Activated CD8-positive, alpha-beta T cell treated with anti-CD3 and anti-CD28 coated beads, Interleukin-2, amount 10 ng/mL, durations not matched to agents 7 days and 5 days (primary cell): ENCODE measurements at regions not wholly inside any gene's neighbourhood (a gene's known extent, or its start where the extent isn't known, plus 50 kb on each side); places are given as distances from the start of the nearest gene placed in this dataset.

Experiments used
- ATAC-seq: fragments of 150-1000 bp; cut with Tn5 transposase; one replicate; pipeline ENCODE4 v1.10.0; 2021; ENCODE audit warnings: moderate library complexity
- CTCF ChIA-PET: fragments of 350-600 bp; sonication (Branson Sonifier 250); formaldehyde crosslinking; loops from one replicate; lab custom pipeline; 2021; ENCODE audit warnings: antibody characterized with exemption; lab: Charles Lee
- POLR2A ChIA-PET: fragments of 350-600 bp; sonication (Branson Sonifier 250); formaldehyde crosslinking; loops from one replicate; lab custom pipeline; 2021; ENCODE audit warnings: antibody characterized with exemption; lab: Charles Lee
- DNase-seq: peaks from one replicate; pipeline ENCODE4 v3.0.0-alpha.2; 2020
- H3K27ac Mint-ChIP-seq: one replicate; pipeline ENCODE4 v1.8.0; 2021; ENCODE audit warnings: mild to moderate bottlenecking, mixed read lengths
- H3K27me3 Mint-ChIP-seq: one replicate; pipeline ENCODE4 v1.8.0; 2021; ENCODE audit warnings: low read depth, mixed read lengths
- H3K36me3 Mint-ChIP-seq: one replicate; pipeline ENCODE4 v1.8.0; 2021; ENCODE audit warnings: low read depth, mixed read lengths
- H3K4me1 Mint-ChIP-seq: one replicate; pipeline ENCODE4 v1.8.0; 2021; ENCODE audit warnings: low read depth, mixed read lengths
- H3K4me3 Mint-ChIP-seq: one replicate; pipeline ENCODE4 v1.8.0; 2021; ENCODE audit warnings: mild to moderate bottlenecking, mixed read lengths
- H3K9me3 Mint-ChIP-seq: one replicate; pipeline ENCODE4 v1.8.0; 2022; ENCODE audit warnings: mixed read lengths; ENCODE audit not compliant: insufficient read depth

DNA sequence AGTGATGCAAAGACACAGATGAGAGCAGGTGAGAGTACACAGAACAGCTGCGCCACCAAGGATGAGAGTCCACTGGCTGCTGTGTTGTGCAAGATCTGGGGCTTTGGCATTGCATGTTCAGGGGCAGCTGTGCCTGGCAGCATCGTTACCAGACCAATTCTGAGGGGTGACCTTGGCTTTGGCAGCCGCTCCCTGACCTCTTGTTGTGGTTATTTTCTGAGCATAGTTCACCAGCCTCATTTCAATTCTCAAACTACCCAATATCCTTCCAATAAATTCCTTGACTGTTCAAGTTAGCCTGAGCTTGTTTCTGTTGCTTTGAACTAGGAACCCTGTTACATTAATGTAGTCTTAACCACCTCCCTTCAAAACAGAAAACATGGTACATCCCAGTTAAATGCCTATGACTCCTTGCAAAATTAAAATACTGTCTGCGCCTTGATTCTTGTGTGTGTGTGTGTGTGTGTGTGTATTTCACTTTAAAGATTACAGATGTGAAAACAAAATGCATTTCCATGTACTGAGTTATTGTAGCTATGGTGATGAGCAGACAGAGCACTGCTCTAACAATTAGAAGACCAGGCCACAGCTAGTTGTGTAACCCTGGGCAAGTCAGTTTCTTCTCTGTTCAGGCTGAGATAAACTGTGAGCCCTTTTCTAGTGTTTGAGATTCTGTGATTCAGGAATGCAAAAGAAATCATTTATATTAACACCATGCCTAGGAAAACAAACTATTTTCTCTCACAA lies 106.3 kb upstream of the GUCA2B start:
- no peak overlapping the region for H3K27ac Mint-ChIP-seq
- no peak overlapping the region for H3K4me3 Mint-ChIP-seq
- ChIA-PET POLR2A (interaction anchor here (0.7 kb wide), 1 partner anchor 88 kb away, joined by 5 read pairs; no protein-coding TSS in a partner anchor), CTCF (no interaction called here)
- no peaks in the 10 kb centered on the region for H3K36me3 Mint-ChIP-seq
- no peaks in the 10 kb centered on the region for H3K9me3 Mint-ChIP-seq
- DNase-seq, result no peak
- H3K27me3 Mint-ChIP-seq, result peaks cover 26% of the 10 kb centered on the region
- no peak for ATAC-seq
- no peaks in the 10 kb centered on the region for H3K4me1 Mint-ChIP-seq

DNA sequence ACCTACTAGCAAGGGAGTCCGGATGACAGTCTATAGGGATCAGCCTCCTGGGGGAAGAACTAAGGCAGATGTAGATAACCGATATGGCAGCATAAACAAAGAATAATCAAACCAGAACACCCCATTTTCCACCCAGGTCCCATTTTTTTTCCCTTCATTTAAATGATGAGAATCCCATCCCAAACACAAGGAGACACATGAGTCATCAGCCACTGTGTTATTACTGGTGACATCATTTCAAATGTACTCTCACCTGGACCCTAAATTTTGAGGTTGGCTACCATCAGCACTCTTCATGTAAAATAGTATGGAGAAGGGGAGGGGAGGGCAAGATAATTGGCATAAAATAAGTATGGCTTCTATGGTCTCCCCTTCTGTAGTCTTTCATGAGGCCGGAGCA lies 108.9 kb upstream of the GUCA2B start:
- ChIA-PET CTCF (no interaction called here), POLR2A (no interaction called here)
- Mint-ChIP-seq H3K36me3 (no peaks in the 10 kb centered on the region), H3K9me3 (no peaks in the 10 kb centered on the region), H3K27ac (no peak overlapping the region), H3K4me1 (no peaks in the 10 kb centered on the region), H3K4me3 (no peak overlapping the region), H3K27me3 (peaks cover 15% of the 10 kb centered on the region)
- ATAC-seq, result no peak
- no peak for DNase-seq

DNA sequence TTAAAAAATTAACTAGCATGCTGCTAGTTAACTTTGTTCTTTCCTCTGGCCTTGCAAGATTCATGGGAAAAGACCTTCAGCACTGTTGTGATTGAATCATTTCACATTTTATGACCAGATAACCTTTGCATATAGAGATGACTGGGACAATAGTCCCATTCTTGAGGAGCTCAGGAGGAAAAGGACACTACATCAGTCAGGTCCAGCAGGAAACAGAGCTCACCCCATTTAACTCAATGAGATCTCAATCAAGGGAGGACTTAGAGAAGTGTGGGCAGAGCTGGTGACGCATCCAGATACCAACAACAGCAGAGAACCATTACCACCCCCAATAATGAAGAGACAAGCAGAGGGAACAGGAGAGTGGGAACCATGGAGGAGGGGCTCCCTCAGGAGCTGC lies 109.4 kb upstream of the GUCA2B start:
- H3K36me3 Mint-ChIP-seq, result no peaks in the 10 kb centered on the region

DNA sequence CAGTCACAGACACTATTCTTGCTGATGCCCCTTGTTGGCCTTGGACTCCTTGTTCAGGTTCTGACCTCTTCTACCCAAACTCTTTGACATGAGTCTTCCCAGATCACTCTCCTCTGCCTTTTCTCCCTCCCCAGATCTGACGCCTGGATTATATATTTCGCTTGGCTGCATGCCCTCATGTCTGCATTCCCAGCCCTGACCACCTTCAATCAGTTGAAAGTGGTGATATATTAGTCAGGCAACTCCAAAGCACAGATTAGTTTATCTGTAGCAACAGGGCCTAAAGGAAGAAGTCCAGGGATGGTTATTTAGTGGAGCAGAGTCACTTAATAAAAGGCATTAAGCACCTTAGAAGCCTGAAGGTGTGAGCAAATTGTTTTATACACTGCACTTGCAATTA lies 110.0 kb upstream of the GUCA2B start:
- Mint-ChIP-seq H3K9me3 (no peaks in the 10 kb centered on the region), H3K36me3 (no peaks in the 10 kb centered on the region), H3K27ac (no peak overlapping the region), H3K27me3 (peaks cover 9% of the 10 kb centered on the region), H3K4me1 (no peaks in the 10 kb centered on the region), H3K4me3 (no peak overlapping the region)
- POLR2A ChIA-PET, result no interaction called here
- ATAC-seq (no peak), DNase-seq (no peak)
- CTCF ChIA-PET, result no interaction called here

More for the DNA sequence above, 109.4 kb upstream of the GUCA2B start:
- no peak for ATAC-seq
- ChIA-PET CTCF (no interaction called here), POLR2A (no interaction called here)
- Mint-ChIP-seq H3K9me3 (no peaks in the 10 kb centered on the region), H3K4me3 (no peak overlapping the region), H3K27ac (no peak overlapping the region), H3K27me3 (peaks cover 11% of the 10 kb centered on the region), H3K4me1 (no peaks in the 10 kb centered on the region)
- DNase-seq, result no peak

DNA sequence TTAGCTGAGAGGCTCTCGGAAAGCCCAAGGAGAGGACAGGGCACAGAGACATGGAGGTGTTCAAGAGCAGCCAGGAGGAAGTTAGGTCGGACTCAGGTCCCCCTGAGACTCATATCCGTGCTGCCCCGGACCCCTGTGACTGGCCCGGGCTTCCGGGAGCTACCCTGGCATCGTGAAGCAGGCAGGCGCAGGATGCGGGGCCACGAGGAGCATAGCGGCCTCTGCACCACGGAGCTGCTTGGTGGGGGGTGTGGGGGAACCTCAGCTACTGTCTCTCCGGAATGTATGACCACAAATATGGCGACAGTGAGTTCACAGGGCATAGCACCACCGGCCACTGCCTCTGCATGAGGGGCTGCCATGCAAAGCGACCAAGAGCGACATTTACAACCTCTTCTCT lies 112.2 kb upstream of the GUCA2B start:
- Mint-ChIP-seq H3K4me3 (no peak overlapping the region), H3K9me3 (no peaks in the 10 kb centered on the region), H3K4me1 (peaks cover 2% of the 10 kb centered on the region), H3K27ac (no peak overlapping the region), H3K36me3 (no peaks in the 10 kb centered on the region), H3K27me3 (peaks cover 5% of the 10 kb centered on the region)
- POLR2A ChIA-PET, result no interaction called here
- DNase-seq (no peak), ATAC-seq (no peak)
- CTCF ChIA-PET, result no interaction called here

DNA sequence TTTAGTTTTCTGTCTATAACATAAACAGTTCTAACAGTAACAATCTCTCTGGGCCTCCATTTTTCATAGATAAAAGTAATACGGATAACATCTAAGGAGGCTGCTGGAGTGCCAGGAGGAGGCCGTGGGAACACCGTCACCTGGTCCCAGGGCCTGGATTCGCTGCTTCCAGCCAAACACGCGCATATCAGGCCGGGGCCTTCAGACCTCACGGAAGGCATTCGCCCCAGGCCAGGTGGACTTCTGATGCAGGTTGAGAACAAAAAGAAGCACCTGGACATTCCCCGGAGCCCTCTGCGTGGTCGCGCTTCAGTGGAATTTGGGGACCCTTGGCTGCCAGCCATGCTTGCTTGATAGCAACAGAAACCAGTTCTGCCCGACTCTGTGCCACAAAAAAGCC lies 113.1 kb upstream of the GUCA2B start:
- Mint-ChIP-seq H3K9me3 (no peaks in the 10 kb centered on the region), H3K4me1 (peaks cover 2% of the 10 kb centered on the region), H3K4me3 (no peak overlapping the region), H3K36me3 (no peaks in the 10 kb centered on the region), H3K27ac (no peak overlapping the region), H3K27me3 (peaks cover 5% of the 10 kb centered on the region)
- POLR2A ChIA-PET, result no interaction called here
- CTCF ChIA-PET, result no interaction called here
- DNase-seq (no peak), ATAC-seq (no peak)

DNA sequence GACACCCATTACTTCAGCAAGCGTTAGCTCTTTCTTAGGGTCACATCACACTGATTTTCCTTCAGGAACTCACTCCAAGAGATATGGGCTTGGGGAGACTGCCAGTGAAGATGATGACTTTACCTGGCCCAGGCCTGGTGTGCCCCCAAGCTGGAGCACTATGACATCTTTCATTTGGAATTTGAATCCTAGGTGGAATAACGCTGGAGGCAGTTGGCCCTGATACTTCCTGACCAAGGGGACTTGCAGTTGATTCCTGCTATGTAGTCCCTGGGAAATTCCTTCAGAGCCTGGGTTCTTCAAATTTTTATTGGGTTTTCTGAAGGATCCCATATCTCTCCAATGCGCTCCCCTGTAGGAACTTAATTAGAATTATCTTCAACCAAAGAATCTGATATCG lies 114.9 kb upstream of the GUCA2B start:
- Mint-ChIP-seq H3K27me3 (peaks cover 9% of the 10 kb centered on the region), H3K4me3 (no peak overlapping the region), H3K4me1 (peaks cover 13% of the 10 kb centered on the region), H3K9me3 (no peaks in the 10 kb centered on the region), H3K36me3 (no peaks in the 10 kb centered on the region), H3K27ac (no peak overlapping the region)
- DNase-seq (no peak), ATAC-seq (no peak)
- ChIA-PET CTCF (interaction anchor here (0.8 to 1.0 kb wide), 2 partner anchors 38 to 226 kb away, joined by 3 read pairs; no protein-coding TSS in a partner anchor), POLR2A (no interaction called here)

DNA sequence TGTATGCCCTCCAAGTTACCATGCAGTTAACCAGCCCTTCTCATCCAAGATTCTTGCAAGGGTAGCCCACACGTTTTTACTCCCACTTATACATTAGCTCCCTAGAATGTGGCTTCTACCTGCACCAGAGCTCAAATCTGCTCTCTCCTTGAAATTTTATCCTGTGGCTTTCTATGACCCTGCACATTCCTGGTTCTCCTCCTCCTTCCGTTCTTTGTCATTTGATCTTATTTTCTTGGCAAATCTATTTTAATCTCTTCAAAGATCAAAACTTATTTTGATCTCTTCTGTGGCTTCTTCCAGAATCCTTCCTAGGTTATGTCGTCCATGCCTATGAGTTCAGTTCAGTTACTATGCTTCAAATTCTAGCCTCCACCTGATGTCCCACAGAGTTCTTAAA lies 115.6 kb upstream of the GUCA2B start:
- H3K27me3 Mint-ChIP-seq, result peaks cover 9% of the 10 kb centered on the region
- POLR2A ChIA-PET, result no interaction called here
- H3K4me3 Mint-ChIP-seq, result no peak overlapping the region
- H3K36me3 Mint-ChIP-seq, result no peaks in the 10 kb centered on the region
- no peak overlapping the region for H3K27ac Mint-ChIP-seq
- no peak for ATAC-seq
- peaks cover 19% of the 10 kb centered on the region for H3K4me1 Mint-ChIP-seq
- no peak for DNase-seq
- CTCF ChIA-PET, result interaction anchor here (0.8 to 1.0 kb wide), 2 partner anchors 38 to 226 kb away, joined by 3 read pairs; no protein-coding TSS in a partner anchor
- no peaks in the 10 kb centered on the region for H3K9me3 Mint-ChIP-seq

DNA sequence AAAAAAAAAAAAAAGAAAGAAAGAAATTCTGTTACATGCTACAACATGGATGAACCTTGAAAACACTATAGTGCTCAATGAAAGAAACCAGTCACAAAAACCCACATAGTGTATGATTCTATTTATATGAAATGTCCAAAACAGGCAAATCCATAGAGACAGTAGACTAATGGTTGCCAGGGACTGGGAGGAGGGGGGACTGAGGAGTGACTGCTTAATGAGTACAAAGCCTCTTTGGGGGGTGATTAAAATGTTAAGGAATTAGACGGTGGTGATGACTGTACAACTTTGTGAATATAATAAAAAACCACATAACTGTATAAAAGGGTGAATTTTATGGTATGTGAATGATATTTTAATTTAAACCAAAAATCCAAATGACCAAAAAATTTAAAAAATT lies 116.0 kb upstream of the GUCA2B start:
- Mint-ChIP-seq H3K4me1 (peaks cover 24% of the 10 kb centered on the region), H3K27ac (no peak overlapping the region), H3K36me3 (no peaks in the 10 kb centered on the region), H3K4me3 (no peak overlapping the region), H3K27me3 (peaks cover 9% of the 10 kb centered on the region), H3K9me3 (no peaks in the 10 kb centered on the region)
- CTCF ChIA-PET, result interaction anchor here (1.0 kb wide), 1 partner anchor 225 kb away, joined by 3 read pairs; no protein-coding TSS in a partner anchor
- POLR2A ChIA-PET, result no interaction called here
- ATAC-seq, result no peak
- no peak for DNase-seq

DNA sequence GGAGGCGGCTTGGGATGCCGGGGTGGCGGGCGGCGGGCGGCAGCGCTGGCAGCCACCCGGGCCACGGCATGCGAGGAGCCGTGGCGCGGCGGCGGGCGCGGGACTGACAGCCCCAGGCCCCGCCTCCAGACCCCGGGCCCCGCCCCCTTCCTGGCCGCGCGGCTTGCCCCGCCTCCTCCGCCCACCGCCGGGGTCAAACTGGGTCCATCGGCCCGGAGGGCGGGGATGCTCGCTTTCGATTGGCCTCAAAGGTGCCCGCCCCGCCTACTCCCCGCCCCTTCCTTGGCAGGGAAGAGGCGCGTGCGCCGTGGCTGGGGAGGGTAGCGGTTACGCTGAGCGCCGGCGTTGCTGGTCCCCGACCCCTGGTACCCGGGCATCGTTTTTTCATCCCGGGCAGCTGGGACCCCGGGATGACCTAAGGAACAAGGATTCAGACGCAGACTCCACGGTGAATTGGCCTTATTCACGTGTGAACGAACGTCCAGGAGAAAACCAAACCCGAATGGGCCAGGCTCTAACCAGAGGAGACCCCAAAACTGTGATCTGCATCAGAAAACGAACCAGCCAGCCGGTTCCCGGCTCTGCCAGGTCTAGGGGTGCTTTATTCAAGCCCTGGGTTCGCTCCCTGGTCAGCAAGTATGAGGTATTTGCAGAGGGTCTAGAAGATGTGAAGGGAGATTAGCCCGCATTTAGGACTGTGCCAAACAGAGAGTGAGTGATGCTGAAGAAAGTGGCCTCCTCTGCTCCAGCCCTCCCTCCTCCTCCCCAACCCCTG lies 117.2 kb upstream of the GUCA2B start:
- H3K9me3 Mint-ChIP-seq, result no peaks in the 10 kb centered on the region
- CTCF ChIA-PET, result interaction anchor here (1.1 to 1.5 kb wide), 2 partner anchors 462 to 522 kb away, joined by 4 to 7 read pairs; no protein-coding TSS in a partner anchor

DNA sequence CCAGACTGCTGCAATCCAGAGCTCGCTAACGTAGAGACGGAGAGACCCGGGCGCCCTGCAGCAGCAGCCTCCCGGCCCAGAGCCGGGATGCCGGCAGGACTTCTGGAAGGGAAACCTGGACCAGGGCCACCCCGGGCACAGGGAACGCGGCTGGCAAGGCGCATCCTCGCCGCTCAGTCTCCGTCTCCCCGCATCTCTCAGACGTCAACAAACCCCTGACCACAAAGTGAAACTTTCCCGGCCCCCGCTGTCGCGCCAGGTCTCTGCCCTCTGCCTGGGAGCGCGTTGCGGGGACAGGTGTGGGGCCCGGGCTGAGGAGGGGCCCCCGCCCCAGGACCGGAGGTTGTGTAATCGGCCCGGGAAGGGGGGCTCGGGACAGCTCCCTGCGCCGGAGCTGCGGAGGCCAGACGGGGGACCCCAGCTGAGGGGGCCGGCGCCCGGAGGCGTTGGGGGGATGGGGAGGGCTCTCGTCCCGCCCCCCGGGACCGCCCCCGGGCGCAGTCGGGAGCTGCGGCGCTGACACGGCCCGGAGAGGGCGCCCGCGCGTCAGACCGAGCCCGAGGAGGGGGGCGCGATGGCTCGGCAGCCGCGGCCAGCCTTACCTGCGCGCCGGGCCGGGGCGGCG lies 116.6 kb upstream of the HIVEP3 start:
- ChIA-PET POLR2A (interaction anchor here (0.9 kb wide), 1 partner anchor 912 kb away, joined by 3 read pairs; no protein-coding TSS in a partner anchor), CTCF (interaction anchor here (1.1 to 1.8 kb wide), 6 partner anchors 11 to 521 kb away, joined by 3 to 7 read pairs (median 4); no protein-coding TSS in a partner anchor)
- Mint-ChIP-seq H3K4me1 (peaks cover 41% of the 10 kb centered on the region), H3K4me3 (peak overlapping the region; percentile 68), H3K27ac (no peak overlapping the region), H3K9me3 (no peaks in the 10 kb centered on the region), H3K36me3 (peaks cover 4% of the 10 kb centered on the region), H3K27me3 (peaks cover 9% of the 10 kb centered on the region)
- peak; percentile 82 for ATAC-seq
- DNase-seq, result no peak

More for the DNA sequence above, 117.2 kb upstream of the GUCA2B start:
- peak; percentile 98 for DNase-seq
- Mint-ChIP-seq H3K27ac (peak overlapping the region; percentile 54), H3K36me3 (peaks cover 3% of the 10 kb centered on the region), H3K4me1 (peaks cover 34% of the 10 kb centered on the region), H3K4me3 (peak overlapping the region; percentile 79), H3K27me3 (peaks cover 9% of the 10 kb centered on the region)
- POLR2A ChIA-PET, result no interaction called here
- ATAC-seq, result peak; percentile 95
